GM19395 (cell line): ENCODE measurements at regions not wholly inside any gene's neighbourhood (a gene's known extent, or its start where the extent isn't known, plus 50 kb on each side); places are given as distances from the start of the nearest gene placed in this dataset.
A peak's percentile ranks its signal among the peaks of the same experiment; 100 is the strongest.

ENCODE experiments used
- ATAC-seq: cut with Tn5 transposase; IDR thresholded peaks from one replicate; pipeline ENCODE4 v1.9.1; 2021; ENCODE audit warnings: mild to moderate bottlenecking, moderate library complexity; ENCODE audit not compliant: unreplicated experiment

DNA sequence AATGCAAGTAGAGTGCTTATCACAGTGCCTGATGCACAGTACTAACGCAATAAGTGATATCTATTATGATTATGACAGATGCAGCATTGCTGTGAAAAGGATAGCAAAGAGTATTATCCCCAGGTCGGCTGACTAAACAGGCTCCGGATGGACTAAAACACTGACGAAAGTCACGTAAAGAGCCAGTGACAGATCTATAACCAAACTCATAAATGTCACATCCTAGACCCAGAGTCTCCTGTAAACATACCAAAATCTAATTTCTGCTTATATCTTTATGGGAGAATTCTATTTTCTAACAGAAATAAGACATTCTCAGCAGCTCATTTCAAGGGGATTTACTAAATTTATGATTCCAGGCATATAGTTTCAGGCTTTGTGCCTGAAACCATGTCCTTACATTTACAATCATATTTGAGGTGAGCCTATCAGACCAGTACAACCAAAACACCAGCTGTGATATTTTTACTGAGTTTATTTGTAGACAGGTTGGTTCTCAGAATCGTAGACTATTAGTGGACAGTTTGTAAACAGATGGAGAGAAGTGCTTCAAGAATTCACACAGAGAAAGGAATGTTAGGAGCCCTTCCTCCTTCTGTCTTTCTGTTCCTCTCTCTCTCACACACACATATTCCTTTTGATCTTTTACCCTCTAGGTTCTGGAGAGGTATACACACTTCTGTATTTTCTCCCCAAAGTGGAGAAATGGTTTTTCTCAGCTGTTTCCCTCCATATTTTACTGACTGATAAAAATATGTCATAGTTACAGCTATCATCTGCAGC, 52.4 kb upstream of the WDR26 start:
- ATAC-seq, result no peak

DNA sequence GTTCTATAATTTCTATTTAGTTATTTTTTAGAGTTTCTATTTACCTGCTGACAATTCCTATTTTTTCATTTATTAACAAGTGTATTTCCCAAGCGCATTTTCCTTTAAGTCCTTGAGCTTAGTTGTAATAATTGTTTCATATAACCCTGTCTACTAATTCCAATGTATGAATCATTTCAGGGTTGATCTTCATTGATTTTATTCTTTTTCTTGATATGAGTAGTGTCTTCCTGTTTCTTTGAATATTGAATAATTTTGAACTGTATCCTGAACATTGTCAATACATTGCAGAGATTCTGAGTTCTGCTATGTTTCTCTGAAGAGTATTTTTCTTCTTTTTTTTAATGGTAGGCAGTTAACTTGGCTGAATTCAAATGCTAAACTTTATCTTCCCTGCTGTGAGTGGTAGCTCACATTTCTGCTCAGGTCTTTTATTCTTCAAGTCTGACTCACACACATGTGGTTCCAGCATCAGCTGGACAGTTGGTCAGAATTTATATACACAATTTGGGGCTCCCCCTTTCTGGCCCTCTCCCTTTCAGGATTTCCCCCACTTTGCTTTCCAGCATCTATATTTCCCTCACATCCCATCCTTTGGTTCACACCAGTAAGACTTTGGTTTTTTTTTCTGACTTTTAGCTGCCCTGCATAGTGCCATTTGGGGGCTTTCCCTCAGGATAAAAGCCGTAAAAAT, 54.4 kb upstream of the WDR26 start:
- peak; percentile 62 for ATAC-seq

DNA sequence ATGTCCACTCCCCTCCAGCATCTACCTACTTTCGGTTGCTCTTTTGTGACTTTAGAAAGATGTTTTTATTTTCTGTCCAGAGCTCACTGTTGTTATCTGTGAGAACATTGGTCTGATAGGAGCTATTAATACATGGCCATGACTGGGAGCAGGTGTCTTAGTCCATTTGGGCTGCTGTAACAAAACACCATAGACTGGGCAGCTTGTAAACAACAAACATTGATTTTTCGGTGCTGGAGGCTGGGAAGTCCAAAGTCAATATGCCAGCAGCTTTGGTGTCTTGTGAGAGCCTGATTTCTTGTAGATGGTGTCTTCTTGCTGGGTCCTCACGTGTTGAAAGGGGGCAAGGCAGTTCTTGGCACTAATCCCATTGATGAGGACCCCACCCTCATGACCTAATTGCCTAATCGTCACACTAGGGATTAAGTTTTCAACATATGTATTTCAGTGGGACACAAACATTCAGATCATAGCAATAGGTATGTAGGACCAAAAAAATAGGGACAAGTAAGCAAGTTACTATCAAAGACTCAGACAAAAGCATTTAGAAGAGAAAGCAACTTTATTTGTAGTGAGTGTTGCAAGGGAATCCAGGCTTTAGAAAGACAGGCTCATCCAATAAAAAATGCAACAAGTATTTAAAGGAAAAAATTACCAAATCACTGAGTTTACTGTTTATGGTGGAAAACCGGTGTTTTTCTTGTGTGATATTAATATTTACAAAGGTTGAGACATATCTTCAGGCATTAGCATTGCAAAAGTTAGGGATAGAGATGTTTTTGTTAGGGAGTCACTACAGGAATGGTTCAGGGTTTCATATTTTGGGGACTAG, 55.2 kb upstream of the WDR26 start:
- ATAC-seq, result peak; percentile 35

DNA sequence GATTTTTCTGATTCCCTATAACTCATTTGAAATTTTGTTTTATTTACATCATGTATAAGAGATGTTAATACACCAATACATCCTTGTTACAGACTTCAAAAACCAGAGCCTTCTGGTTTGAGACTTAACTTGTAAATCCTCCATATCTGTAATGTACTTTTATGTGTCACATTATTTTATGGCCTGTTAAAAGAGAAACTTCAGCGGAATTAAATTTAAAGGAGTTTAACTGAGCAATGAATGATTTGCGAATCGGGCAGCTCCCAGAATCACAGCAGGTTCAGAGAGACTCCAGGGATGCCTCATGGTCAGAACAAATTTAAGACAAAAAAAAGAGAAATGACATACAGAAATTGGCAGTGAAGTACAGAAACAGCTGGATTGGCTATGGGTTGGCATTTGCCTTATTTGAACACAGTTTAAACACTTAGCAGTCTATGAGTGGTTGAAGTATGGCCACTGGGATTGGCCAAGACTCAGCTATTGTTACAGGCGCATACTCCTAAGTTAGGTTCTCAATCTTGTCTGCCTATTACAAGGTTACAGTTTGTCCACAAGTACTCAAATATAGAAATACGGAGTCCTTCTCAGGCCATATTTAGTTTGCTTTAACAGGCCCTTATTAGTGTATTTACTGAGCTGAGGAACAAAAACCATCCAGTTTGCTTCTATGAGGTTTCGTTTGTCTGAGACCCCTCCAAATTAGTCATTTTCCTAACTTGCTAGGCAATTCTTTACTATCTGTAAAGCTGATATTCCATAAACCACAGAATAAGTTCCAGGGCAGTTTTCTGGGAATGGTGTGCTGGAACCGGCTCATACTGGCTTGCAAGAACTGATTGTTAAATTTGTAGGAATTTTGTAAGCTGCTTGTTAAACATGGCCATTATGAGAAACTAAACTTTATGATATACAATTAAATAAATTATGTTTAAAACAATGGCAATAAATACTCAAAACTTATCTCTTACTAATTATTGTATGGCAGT, 56.2 kb upstream of the WDR26 start:
- no peak for ATAC-seq

DNA sequence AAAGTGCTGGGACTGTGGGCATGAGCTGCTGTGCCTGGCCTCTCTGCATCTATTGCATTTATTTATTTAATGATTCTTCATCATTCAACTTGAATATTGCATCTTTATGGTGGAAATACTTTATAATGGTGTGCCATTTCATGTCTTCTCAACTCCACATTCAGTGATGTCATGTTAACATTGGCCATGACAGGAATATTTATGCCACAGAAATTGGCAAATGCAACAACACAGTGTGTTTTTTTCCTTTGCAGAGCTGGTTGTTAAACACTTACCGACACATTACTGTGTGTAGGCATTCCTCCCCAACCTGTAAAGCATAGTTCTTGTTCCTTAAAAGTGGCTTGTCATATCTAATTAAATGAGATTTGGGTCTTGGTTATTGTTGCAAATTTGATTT, 57.4 kb upstream of the WDR26 start:
- no peak for ATAC-seq

DNA sequence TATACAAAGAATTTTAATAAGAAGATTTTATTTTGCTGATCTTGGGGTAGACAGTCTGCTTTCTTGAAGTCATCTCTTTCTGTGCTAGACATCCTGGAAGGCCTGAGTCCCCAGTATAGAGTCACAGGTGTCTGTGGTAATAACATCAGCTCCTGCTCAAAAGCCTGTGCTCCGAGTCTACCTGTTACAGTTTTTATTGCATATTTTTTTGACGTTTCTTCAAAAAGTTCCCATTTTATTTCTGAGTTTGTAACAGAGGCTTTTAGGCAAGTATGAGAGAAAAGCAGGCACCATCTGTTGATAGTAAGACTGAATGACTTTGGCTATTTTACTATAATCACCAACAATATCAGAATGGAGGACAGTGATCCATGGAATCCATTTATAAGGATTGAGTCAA, 58.0 kb upstream of the WDR26 start:
- no peak for ATAC-seq

DNA sequence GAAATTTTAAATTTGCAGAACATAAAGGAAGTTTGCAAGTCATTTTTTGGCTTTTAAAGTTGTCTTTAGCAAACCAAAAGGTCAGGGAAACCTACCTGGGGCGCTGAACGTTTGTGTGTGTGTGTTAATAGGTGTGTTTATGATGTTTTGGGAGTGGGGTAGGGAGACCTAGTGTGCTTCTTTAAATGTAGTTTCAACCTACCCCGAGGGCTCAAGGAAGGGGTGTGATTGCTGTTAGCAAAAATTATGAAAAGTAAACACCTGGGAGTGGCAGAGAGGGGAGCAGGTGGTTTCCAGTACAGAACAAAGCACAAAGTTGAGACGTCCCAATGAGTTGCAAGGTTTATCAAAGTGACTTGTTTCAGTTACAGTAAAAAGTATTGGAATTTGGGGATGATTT, 58.7 kb upstream of the WDR26 start:
- ATAC-seq, result no peak

DNA sequence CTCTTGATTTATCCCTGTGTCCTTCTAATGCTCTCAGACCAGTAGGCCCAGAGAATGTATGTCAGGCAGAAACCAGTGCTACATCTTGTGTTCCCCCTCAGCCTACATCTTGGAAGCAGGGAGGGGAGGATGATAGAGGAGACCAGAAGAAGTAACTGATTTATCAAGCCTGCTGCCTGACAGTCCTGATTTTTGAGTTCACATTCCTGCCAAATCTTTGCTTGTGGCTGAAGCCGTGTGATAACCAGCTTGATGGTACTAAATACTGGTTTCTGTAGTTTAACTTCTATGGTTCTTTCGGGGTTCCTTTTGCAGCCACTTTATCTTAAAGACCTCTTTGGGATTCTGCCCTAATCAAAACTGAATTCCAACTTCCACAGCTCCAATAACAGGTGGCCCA, 59.7 kb upstream of the WDR26 start:
- ATAC-seq, result no peak

DNA sequence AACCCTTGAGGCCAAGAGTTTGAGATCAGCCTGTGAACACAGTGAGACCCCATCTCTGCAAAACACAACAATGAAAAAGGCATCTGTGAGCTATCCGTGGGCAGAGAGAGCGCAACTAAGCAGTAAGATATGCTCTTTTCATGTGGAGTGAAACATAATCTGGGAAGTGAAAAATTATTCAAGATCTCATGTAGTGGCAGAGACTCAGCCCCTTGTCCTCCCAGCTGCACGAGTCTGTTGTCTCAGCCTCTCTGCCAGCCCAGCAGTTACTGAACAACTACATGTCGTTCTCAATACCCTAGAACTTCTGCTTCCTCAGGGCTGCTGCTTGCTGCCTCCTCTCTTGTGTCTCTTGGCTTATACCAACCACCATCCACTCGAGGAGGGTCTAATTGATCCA, 61.3 kb upstream of the WDR26 start:
- ATAC-seq, result no peak

DNA sequence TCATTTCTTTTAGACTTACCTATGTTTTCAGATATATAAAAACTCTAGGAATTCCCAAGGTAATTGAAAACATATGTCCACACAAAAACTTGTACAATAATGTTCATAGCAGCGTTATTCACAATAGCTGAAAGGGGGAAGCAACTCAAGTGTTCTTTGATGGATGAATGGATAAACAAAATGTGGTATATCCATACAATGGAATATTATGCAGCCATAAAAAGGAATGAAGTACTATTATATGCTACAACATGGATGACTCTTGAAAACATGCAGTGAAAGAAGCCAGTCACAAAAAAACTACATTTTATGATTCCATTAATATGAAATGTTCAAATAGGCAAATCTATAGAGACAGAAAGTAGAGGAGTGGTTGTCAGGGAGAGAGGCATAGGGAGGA, 62.2 kb upstream of the WDR26 start:
- ATAC-seq, result no peak

DNA sequence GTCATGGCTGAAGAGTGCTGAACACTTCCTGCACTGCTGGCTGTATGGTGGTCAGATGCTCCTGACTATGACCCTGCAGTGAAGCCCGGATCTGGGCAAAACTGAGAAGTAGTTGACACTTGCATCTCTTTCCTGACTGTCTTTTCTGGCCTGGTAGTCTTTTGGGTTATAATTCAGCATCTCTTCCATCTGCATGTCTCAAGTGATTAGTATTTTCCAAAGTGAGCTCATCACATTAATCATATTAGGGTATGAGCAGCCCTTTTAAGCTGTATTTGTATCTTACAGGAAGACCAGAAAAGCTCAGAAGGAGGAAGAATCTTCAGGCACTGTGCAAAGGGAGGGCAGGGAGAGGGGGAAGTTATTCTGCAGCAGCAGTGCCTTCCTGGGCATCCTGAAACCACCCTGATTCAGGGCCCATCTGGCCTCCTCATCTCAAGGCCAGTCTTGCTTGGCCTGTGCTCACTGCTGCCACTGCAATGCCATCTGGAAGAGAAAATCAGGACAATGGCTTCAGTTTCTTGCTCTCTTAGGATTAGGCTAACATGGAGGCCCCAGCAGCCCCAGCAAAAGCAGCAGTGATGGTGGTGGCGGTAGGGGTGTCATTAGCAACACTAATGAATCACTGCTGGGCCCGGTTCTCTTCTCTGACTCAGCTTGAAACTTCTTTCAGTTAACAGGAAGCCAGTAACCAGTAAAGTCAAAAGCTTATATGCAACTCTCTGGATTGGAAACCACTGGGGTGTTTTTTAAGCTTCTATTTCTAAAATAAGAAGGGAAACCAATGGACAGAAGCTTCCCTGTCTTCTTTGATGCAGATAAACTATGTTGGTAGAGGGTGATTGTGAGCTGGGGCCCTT, 63.3 kb upstream of the WDR26 start:
- ATAC-seq, result peak; percentile 94

DNA sequence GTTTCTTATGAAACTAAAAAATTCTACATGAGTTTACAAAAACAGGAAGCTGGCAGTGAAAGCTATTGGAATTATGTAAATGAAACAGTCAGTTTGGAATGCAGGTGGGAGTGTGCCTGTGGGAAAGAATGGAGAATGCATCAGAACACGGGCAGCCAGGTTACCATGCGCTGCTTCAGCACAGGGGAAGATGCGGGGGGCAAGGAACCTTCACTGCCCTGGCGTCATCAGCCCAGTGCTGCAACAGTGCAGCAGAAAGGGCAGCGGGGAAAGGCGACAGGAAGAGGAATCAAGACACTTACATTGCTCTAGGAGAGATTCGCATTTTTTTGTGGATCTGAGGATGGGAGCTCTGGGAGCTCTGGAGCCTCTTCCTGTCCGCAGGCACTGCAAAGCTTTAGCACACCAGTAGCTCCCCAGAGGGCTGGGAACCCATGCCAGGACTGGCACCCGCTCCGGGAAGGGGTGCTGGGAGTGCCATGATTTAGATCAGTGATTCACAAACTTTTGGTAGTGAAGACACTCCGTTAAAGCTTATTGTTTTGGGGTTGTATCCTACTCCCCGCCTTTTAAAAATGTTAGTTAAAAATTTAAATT, 64.1 kb upstream of the WDR26 start:
- peak; percentile 0 for ATAC-seq

DNA sequence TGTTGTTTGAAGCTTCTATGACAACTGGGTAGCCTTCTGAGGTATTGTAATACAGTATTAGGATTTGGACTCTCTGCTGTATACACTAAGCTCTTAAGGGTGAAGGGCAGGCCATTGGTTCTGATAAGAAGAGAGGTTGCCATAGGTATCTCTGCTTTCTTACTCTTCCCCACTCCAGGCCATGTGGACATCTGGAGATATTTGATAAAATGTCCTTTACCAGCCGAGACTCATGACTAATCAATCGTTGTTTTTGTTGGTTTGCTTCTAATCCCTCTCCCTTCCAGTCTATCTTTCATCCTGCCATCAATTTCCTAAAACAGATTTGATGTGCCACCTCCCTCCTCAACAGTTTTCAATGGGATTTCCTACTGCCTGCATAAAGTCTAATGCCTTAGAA, 64.6 kb upstream of the WDR26 start:
- ATAC-seq, result no peak

DNA sequence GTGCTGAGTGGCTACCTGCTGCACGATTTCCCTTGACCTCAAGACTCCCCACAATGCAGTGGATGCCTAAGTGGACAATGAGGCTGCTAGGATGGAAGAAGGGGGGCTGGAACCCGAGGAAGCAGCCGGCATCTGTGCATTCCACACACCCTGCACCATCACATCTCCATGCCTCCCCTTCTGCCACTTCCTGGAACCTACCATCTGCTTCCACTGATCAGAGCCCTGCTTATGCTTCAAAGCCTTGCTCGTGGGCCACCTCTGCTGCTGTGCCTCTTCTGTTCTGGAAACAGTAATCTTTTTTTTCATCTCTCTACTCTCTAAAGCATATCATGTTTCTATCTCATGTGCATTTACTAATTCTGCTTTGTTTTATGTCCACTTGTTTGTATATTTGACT, 66.2 kb upstream of the WDR26 start:
- ATAC-seq, result no peak

DNA sequence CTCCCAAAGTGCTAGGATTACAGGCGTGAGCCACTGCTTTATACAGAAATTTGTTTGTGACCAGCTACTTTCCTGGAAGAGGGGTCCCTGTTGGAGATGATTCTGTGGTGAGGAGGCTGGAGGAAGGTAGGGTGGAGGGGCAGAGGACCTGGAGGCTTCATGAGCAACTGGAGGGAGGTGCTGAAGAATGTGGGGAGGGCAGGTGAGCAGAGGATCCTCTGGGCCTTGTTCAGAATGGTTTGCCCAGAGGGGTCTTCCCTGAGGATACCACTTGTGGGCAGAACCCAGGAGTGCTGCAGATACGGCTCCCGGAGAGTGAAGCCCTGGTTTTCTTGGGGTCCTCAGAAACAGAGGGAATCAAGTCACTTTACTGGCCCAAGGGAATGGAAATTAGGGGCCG, 67.2 kb upstream of the WDR26 start:
- no peak for ATAC-seq

DNA sequence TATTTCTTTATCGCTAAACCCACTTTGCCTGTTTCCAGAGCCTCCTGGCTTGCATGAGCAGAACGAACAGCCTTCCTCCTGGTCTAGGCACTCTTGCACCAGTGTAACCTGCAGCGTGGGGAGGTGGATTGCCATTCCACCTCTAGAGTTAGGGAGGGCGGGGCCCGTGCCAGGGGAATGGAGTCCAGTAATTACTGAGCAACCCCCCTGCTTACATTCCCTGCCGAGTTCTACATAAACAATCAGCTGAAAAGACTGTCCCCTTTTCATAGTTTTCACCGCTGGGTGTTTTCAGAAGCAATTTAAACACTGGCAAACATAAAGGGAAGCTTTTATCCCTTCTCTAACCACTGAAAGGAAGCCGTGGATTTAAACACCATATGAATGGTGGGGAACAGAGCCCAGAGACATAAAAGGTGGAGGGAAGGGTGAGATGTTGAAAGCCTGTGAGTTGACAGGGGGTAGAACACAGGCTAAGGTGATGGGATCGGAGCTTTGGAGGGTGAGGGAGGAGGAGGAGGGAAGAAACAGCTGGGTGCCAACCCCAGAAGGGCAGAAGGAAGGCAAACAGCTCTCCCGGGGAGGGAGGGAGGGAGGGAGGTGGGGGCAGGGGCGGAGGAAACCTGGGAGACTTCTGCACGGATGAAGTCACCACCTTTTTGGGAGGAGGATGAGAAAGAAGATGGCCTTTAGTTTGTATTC, 68.0 kb upstream of the WDR26 start:
- peak; percentile 3 for ATAC-seq

DNA sequence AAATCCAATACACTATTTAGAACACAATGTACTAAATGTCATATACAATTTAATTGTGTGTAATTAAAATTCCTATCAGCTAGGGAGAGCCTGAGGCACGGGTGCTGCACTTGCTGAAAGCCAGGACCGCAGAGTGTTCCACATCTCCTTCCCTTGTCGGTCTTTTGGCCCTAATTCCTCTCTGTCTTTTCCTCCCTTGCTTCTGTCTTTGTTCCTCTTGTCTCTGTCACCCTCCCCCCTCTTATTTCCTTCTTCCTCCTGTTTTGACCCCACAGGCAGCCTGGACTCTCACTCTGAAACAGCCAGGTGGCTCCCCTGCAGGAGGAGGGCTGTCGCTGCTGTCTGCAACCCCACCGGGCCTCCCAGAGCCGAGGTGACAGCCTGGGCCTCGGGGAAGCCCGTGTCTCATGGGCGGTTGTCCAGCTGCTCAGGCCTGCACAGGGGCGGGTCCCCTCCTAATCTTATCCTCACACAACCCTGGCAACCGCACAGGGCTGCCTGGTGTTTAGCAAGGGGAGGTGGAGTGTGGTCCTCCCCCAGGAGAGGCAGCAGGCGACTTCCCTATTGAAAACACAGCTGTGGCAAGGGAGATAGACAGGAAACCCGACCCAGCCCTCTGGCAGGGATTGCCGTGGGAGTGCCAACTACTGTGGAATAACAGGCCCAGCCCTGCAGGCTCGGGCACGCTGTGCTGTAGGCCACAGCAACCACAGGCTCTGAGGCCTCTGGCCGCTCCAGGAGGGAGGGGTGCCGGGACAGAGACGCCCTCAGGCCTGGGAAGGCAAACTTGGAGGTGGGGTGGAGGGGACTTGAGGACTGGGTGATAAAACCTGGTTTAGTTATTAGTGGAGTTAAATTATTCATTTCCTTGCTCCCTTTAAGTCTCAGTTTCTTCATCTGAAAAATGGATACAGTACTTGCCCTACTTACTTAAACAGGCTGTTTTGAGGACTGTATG, 68.8 kb upstream of the WDR26 start:
- peak; percentile 90 for ATAC-seq
